ENCODE measurements at regions not wholly inside any gene's neighbourhood (a gene's known extent, or its start where the extent isn't known, plus 50 kb on each side); places are given as distances from the start of the nearest gene placed in this dataset.
"Not testable (repeated sequence)": the region's sequence is repeated elsewhere in the genome, so short reads cannot be mapped to it uniquely, and the experiment has no call there.

- no peak for DNase-seq
Observed at GRCh38 chr5:167426501-167426900, 864.9 kb upstream of the WWC1 start.

- not testable (repeated sequence) for DNase-seq
Observed at GRCh38 chr5:167427641-167428040, 863.8 kb upstream of the WWC1 start.

- DNase-seq, result no peak
Observed at GRCh38 chr5:167440846-167441245, 850.6 kb upstream of the WWC1 start.

GRCh38 chr5:167442922-167443321 is 848.5 kb upstream of the WWC1 start:
- no peak for DNase-seq

- no peak for DNase-seq
Observed at GRCh38 chr5:167447466-167448375, 843.7 kb upstream of the WWC1 start.

DNA sequence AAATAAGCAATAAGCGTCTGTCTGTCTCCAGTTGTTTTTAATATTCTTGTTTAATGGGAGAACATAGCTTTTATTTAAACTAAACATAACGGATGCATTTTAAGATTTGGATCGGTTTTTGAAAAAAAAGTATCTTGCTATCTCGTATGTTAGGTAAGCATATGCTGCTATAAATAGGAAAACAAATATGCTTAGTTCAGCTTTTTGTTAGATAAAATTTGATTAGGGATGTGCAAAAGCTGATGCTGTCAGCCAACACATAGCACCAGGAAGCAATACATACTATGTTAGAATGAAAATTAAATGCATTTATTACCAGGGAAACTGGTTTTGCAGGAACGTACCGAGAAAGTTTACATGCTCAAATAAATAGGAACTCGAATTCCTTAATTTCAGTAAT is 843.1 kb upstream of the WWC1 start:
- no peak for DNase-seq

GRCh38 chr5:167451076-167451475 is 840.4 kb upstream of the WWC1 start:
- no peak for DNase-seq

DNA sequence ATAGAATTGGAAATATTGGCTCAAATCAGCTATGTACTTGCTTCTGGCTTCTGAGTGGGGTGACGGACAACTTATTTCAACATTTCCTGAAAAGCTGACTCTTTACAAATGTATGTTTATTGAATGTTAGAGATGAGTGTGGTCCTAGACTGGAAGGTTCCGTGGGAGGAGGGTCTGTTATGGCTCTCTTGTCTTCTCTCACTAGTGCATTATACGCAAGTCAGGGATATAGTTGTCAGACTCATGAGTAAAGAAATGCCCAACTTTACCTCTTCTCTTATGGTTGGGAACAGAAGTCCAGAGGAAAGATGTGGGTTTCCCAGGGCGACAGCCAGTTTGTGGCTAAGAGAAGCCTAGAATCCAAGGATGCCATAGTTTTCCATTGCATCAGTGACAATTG is 839.3 kb upstream of the WWC1 start:
- no peak for DNase-seq

DNA sequence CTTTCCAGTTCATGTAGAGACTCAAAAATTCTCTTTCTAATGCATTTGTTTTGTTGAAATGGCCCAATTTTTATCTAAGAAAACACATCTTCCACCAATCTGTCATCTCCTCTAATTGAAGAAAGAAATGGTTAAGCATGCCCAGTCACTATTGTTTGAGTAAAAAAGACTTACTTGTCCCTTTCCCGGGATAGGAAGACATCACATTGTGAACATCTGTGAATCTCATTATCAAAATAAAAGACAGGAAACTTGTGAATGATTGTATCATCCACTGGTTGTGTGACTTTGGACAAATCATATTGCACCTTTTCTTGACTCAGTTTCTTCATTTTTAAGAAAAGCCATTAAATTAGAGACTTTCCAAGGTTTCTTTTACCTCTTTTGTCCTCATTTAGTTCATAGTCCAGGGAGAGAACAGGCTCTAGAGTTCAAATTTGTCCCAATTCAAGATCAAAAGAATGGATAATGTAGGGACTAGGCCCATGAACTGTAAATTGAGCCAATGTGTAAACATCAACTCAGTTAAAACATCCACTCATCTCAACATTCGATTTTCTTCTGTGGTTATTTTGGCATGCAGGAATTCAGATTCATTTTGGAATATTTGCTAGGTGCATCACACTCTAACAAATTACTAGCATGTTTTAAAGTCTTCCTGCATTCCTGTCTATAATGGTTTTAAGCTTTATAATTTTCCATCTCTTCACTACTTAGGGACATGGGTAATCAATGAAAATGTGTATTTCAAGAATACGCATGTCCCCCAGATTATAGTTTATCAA is 838.0 kb upstream of the WWC1 start:
- DNase-seq, result no peak

- no peak for DNase-seq
Observed at GRCh38 chr5:167458412-167458811, 833.0 kb upstream of the WWC1 start.

DNA sequence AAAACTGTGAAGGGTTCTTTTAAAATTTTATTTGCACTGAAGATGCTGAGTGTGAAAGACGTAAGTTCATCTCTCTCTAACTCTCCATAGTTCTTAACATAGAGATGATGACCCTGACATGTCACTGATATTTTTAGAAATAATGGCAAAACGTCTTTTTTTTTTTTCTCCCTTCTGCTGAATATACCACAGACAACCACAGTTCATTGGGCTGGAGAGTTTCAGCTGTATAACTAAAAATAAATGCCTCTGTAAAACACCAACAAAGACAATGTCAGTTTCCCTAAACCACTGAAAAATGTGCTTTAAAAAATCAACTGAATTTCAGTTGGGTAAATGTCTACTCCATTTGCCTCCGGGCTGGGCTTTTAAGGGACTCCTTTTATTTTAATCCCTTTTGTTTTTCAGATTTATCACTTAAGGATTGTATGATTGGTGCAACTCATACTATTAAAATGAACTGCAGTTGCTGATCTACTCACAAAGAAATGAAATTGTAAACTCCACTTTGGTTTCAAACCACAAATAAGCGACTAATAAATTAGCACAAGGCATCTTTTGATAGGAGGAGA is 830.9 kb upstream of the WWC1 start:
- no peak for DNase-seq

DNA sequence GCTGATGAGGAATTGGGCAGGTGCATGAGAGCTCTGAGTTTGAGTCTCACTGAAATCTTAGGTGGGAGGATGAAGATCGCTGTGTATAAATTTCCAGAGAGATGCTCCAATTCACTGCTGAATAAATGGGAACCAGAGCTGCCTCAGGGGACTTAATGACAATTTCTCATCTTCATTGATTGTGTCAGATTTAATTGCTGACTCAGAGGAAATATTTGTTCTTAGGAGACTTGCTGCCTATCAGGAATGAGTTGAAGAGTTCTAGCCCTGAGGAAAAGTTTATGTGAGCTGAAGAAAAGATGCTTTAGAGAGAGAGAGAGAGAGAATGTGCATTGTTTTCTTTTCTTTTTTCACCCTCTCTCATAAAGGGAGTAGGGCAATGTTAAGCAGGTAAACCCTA is 827.5 kb upstream of the WWC1 start:
- no peak for DNase-seq

- DNase-seq, result no peak
Observed at GRCh38 chr5:167466992-167467391, 824.5 kb upstream of the WWC1 start.

DNA sequence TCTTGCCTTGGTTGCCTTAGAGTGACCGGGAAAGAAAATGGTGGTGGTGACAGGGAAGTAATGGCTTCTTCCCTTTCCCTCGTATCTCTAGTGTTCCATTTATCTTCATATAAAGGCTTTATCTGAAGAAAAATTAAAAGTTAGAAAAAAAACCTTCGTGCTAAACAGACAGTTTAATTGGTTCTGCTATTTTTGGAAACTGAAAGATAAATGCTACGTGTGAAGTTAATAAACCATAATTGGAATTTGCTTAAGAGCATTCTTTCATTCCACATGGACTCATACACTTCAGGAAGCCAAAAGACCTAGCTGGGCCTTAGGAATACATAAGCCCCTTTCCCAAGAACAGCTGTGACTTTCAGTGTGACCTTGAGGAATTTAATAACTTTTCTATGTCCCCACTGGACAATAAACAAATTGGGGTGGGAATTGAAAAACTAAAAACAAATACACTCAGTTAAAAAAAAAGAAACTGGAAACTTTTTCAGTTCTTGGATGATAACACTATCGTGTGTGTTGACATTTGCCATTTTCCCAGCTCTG is 818.8 kb upstream of the WWC1 start:
- no peak for DNase-seq

- DNase-seq, result no peak
Observed at GRCh38 chr5:167478188-167478587, 813.3 kb upstream of the WWC1 start.

DNA sequence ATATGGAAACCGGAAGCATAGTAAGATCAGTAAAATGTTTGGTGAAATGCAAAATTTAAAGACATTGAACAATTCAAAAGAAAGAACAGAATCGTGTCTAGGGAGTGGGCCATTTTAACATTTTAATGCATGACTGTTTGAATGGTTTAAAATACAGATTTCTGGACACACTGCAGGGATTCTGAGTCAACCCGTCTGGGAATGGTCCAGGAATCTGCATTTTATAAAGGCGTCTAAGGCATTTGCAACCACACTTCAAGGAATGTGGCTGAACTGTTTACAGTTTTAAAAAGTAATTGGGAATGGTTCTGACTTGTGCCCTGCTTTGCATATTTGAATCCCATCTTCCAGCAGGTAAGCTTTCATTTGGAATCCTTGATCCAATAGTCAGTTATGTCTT is 811.7 kb upstream of the WWC1 start:
- no peak for DNase-seq

- no peak for DNase-seq
Observed at GRCh38 chr5:167481345-167481744, 810.1 kb upstream of the WWC1 start.

GRCh38 chr5:167482555-167482954 is 808.9 kb upstream of the WWC1 start:
- no peak for DNase-seq

DNA sequence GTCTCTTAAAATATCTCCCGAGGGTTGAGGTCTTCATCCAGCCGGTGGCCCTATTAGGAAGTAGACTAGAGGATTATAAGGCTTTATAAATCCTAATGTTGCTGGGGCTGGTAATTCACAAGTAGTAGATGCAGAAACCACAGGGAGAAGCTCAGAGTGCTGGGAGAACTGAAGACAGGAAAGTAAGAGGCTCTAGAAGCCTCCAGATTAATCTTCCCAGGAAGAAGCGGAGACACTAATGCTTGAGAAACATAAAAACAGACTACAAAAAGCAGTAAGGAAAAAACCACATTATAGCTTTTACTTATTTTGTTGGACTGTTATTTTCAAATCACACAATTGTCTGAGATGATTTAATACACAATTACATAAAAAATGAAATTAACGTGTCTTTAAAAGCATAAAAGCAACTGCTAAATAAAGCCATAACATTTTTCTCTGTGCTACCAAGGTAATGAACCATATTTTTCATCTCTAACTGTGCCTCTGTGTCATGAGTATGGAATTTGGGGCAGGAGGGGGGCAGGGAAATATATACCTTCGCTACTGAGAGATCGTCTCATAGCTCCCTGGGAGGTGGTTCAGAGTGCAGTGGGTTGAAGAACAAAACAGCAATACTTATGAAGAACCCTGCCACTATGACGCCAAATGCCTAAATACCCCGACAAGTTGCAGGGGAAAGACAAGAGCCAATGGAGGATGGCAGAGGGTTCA is 806.2 kb upstream of the WWC1 start:
- no peak for DNase-seq

DNA sequence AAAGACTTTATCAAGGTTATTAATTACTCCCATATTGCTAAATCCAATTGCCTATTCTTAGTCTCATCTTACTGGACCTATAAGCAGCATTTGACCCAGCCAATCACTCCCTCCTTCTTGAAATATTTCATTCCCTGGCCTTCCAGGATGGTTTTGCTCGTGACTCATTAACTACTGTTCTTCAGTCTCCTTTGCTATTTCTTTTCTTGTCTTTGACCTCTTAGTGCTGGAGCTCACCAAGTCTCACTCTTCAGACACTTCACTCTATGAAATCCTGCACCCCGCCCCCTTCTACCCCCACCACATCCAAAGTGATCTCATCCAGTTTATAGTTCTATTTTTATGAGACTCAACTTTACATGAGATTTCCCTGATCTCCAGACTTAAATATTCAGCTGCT is 803.1 kb upstream of the WWC1 start:
- no peak for DNase-seq

GRCh38 chr5:167489202-167489601 is 802.2 kb upstream of the WWC1 start:
- DNase-seq, result no peak

DNA sequence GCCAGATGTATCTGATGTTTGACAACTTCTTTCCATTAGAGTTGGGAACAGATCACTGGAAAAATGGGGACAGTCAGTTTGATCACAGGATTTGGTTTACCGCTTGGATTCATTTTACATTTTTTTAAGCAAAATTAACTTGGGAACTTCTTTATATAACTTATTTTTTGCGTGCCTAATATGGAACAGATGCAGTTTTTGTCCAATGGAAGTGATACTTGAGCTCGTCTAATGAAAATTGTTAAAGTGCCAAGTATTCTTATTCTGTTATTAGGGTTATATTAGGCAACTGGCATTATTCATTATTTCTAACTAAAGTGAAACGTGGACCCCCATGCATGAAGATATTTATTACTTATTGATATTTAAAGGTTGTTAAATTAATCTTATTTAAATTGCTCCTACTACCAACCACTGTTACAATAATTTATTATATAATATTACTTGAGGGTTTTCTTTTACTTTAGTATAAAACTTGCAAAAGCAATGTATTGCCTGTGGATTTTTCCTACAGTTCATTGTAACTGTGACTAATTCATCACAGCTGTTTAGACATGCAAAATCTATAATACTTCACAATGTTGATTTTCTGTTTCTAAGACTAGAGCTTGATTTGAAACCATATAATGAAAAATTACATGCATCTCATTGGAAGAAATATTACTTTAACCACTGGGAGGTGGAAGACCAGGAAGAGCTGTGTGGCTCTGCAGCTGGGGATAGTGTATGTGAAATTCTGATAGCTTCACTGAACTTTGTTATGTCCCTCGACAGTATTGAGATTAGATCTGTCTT is 787.3 kb upstream of the WWC1 start:
- DNase-seq, result no peak
